ENCODE measurements at regions not wholly inside any gene's neighbourhood (a gene's known extent, or its start where the extent isn't known, plus 50 kb on each side); places are given as distances from the start of the nearest gene placed in this dataset.

- TF ChIP-seq CTCF (IDR thresholded peaks at IDR 0.05) (no peak), POLR2A (IDR thresholded peaks at IDR 0.05) (no peak)
Observed at GRCh38 chr4:11497972-11498371, 69.3 kb upstream of the HS3ST1 start.

Measured in right lobe of liver (tissue), 4 donors.